HG03108 (cell line): ENCODE measurements at regions not wholly inside any gene's neighbourhood (a gene's known extent, or its start where the extent isn't known, plus 50 kb on each side); places are given as distances from the start of the nearest gene placed in this dataset.
"Not testable (repeated sequence)": the region's sequence is repeated elsewhere in the genome, so short reads cannot be mapped to it uniquely, and the experiment has no call there.

Experiments
- ATAC-seq: cut with Tn5 transposase; IDR thresholded peaks from one replicate; pipeline ENCODE4 v1.9.1; 2021; ENCODE audit warnings: moderate library complexity; ENCODE audit not compliant: unreplicated experiment

DNA sequence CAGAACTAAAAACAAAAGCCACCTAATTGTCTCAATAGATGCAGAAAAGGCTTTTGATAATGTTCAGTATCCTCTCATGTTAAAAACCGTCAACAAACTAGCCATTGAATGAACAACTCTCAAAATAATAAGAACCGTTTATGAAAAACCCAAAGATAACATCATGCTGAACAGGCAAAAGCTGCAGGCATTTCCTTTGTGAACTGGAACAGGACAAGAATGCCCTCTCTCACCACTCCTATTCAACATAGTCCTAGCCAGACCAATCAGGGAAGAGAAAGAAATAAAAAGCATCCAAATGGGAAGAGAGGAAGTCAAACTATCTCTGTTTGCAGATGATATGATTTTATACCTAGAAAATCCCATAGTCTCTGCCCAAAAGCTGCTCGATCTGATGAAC lies 179.6 kb upstream of the EDNRB start:
- ATAC-seq, result no peak

DNA sequence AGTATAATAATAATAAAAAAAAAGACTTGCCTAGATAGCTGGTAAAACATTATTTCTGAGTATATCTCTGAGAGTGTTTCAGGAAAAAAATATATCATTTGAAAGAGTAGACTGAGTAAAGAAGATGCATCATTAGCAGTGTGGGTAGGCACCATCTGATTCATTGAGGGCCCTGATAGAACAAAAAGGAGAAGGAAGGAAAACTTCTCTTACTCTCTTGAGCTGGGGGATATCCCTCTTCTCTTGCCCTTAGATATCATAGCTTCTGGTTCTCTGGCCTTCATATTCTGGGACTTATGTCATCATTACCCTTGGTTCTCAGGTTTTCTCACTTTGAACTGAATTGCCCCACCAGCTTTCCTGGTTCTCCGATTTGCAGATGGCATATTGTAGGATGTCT lies 177.6 kb upstream of the EDNRB start:
- no peak for ATAC-seq

DNA sequence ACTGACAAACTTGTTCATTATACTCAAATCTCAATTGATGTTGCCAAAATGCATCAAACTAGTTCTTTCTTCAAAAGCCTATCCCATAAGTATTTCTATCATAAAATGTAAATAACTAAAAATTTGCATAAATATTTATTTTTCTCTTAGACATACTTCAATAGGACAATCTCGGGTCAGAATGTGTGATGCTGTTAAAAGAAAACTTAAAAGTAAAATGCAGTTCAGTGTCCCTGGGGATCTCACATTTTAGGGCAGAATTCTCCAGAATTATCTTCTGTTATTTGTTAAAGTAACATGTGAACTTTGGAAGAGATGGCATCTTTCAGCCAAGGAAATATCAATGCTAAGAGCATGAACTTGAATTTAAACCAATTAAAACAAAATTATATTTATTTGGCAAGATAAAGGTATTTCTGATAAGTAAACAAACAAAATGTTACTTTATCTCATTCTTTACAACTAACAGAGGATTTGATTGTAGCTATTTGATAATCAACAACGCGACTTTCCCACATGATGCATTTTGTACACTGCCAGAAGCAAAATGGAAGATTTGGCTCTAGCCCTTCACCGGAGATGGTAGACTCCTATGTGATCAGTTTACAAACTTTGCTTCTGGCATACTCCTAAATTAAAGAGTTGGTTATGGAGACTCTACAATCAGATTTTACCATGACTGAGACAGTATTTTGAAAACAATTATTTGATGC lies 169.5 kb upstream of the EDNRB start:
- ATAC-seq, result no peak

DNA sequence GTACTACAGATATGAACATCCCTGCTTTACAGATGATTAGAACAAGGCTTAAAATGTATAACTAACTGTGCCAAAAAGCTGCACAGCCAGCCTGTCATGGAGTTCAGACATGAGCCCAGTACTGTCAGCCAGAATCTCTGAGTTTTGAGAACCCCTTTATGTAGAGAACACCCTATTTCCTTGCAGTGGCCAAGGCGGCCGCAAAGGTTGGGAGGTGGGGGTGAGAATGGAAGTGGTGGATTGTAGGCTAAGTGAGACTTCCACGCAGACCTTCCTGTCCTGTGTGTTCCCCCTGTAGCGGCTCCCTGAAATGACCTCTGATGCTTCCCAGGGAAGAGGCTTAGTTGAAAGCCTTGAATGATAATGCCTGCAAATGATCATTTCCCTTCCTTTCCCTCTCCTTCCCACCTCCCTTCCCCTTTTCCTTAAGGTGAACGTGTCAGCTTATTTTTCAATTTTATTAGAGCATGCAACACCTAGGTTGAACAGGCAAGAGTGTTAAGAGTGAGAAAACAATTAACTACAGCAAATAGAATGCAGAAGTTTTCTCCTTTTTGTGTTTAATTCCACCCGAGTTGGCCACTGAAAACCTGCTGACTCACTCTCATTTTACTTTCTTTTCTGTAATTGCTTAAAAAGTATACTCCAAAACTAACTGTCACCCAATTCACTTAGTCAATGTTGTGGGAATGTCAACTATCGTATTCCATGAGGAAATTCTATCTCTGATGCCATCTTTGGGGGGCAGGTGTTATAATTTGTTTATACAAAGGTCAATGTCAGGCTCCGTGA lies 167.0 kb upstream of the EDNRB start:
- ATAC-seq, result no peak

DNA sequence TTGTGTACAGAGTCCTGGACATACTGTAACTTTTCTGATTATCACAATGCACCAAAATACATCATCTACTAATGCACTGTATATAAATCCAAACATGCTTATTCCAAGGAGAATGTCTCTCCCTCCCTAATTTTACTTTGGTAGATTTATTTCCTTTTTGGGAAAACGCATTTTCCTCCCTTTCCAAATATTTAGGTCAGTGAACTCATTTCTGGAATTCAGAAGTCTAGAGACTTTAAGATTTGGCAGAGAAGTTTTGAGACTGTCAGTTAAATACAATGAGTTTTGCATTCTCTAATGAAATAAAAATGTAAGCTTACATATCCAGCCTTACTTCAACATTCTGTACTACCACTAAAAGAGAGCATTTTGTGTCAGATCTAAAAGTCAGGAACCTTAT lies 165.8 kb upstream of the EDNRB start:
- no peak for ATAC-seq

DNA sequence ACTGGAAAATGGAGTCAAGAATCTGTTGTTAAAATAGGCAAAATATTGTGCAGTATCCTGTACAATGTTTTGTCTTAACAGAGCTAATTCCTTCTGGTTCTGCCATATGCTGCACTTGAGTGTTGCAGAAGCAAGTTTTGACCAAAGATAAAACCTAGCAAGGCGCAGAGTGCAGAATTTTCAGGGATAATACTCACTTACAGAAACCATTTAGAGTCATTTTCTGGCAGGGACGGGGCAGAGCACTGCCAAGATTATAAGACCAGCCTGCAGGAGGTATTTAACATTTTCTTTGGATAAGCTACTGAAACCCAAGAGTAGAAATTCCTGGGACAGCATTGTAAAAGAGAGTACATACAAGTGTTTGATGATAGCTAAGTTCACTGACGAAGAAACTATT lies 159.5 kb upstream of the EDNRB start:
- no peak for ATAC-seq

DNA sequence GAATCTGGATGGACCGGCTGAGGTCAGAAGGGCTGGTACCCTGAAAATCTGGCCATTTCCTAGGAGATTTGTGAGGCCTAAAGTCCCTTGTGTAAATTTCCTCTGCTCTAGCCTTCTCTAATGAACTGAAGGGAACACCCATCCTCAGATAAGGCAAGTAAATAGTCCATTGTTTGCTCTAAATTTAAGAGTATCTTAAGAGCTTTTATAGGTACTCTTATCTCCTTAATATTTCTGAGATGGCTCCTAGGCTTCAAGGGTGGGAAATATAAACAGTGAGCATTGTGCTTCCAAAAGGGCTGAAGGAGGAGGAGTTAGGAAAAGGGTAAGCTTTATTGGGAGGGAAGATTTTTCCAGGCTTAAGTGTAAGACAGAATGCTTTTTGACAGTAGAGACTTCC lies 148.7 kb upstream of the EDNRB start:
- ATAC-seq, result no peak

DNA sequence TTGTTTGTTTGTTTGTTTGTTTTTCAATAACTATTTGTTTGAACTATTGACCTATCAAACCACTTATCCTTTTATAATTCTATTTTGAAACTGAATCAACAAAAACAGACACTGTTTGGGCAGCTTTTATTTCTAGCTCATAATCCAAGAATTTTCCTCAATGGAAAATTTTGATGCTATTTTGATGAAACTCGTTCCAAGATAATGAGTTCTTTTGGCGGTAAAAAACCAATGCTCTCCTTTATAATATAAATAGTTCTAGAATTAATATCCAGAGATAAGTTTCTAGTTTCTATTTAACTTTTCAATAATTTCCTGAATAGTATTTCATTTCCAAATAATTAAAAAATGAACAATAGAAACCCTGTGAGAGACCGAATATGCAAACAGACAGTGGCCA lies 146.5 kb upstream of the EDNRB start:
- no peak for ATAC-seq

DNA sequence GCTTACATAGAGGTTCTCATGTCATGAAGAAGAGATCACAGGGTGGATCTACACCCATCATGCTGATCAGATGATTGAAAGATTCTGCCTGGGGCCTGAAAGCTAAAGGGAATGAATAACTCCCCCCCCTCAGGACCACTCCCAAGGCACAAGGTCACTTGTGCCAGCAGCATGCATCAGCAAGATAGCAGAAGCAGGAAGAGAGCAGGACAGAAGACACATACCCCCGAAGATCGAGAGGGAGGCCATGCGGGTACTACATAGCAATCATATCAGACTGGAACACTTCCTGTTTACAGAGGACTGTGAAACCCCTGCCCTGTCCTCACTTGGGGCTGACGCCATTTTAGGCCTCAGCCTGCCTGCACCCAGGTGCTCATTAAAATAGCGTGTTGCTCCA lies 143.2 kb upstream of the EDNRB start:
- no peak for ATAC-seq

DNA sequence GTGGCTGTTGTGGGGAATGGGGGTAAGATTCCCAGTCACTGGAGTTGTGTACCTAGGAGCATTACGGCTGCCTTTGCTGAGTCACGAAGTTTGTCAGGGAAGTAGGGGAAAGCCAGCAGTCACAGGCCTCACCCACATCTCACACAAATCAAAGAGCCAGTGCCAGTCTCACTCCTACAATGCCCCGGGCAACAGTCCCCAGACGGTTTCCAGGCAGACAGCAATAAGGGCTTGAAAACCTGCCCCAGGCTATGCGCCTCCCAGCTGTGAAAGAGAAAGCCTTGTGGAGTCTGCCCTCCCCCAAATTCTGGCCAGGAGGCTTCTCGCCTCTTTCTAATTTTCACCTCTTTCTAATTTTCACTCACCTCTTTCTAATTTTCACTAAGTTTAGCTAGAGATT lies 142.3 kb upstream of the EDNRB start:
- ATAC-seq, result no peak

DNA sequence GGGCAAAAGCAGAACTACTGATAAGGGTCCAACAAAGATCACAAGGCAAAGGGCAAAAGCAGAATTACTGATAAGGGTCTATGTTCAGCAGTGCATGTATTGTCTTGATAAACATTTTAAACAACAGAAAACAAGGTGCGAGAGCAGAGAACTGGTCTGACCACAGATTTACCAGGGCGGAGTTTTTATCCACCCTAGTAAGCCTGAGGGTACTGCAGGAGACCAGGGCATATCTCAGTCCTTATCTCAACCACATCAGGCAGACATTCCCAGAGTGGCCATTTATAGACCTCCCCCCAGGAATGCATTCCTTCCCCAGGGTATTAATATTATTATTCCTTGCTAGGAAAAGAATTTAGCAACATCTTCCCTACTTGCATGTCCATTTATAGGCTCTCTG lies 138.2 kb upstream of the EDNRB start:
- not testable (repeated sequence) for ATAC-seq

DNA sequence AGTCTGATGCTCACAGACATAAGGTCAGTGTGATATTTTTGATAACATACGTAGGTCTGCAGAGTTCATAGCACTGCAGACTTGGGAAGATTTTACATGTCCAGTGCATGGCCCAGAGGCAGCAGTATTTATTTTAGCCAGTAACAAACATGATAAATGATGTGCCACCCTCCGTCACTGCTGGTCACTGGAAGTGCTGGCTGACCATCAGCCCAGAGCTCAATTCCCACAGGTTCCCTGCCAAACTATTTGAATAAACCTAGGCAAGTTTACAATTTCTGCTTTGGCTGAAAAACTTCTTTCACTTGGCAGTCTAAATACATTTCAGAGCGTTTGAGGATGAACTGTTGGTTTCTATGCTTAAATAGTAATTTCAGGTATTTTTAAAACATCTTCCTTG lies 135.5 kb upstream of the EDNRB start:
- no peak for ATAC-seq

DNA sequence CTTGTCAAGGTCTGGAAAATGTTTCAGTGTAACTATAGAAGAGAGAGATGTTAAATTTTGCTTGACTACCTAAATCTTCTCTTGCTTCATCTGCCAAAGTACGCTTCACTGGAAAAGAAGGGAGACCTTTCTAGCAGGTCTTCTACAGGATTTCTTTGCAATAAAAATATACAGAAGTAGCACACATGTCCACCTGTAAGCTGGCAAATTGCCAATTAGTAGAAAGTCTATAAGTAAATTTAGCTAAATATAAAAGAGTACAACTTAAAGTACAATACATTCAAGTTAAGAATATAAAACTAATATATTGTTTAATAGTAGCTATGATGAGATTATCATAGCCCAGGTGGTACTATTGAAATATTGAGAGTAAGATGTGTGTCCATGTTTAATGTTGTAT lies 128.5 kb upstream of the EDNRB start:
- no peak for ATAC-seq

DNA sequence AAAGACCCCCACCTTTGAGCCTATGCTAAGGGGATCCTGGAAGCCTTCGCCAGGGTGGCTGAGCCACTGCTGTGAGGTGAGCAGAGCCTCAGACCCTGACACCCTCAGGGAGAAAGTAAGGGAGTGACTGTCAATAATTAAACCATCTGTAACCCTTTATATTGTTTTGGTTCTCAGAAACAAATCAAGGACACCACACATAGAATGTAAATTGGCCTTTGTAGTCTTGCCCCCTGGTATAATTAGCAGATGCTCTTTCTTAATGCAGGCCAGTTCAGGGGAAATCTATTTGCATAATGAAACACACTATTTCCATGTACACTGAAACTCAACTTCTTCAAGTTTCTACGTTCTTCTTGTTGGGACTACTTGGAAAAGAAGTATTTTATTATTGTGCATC lies 127.7 kb upstream of the EDNRB start:
- peak; percentile 81 for ATAC-seq

DNA sequence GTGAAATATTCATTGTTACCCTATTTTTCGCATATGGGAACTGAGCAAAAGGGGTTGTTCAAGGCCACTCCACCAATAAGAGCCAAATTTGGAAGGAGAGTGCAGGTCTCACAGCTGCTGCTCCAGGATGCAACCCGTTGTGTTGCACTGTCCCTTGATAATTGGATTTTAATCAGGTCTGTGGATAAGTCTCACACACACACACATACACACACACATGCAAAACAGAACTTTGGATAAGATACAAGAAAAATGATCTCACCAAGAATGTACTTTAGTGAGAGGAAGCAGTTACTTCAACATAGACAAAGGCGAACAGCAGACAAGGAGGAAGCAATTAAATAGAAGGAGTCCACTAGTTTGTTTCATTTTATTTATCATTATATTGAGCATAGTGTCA lies 127.3 kb upstream of the EDNRB start:
- ATAC-seq, result peak; percentile 34

DNA sequence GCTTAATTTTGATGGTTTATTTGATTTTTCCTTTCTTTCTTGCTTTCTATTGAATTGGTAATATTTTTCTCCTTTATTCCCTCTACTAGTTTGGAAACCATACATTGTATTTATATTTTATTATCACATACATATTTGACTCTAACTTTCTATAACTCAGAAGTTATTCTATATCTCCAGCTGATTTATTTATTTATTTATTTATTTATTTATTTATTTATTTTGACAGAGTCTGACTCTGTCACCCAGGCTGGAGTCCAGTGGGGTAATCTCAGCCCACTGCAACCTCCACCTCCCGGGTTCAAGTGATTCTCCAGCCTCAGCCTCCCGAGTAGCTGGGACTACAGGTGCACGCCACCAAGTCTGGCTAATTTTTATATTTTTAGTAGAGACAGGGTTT lies 122.7 kb upstream of the EDNRB start:
- ATAC-seq, result not testable (repeated sequence)

DNA sequence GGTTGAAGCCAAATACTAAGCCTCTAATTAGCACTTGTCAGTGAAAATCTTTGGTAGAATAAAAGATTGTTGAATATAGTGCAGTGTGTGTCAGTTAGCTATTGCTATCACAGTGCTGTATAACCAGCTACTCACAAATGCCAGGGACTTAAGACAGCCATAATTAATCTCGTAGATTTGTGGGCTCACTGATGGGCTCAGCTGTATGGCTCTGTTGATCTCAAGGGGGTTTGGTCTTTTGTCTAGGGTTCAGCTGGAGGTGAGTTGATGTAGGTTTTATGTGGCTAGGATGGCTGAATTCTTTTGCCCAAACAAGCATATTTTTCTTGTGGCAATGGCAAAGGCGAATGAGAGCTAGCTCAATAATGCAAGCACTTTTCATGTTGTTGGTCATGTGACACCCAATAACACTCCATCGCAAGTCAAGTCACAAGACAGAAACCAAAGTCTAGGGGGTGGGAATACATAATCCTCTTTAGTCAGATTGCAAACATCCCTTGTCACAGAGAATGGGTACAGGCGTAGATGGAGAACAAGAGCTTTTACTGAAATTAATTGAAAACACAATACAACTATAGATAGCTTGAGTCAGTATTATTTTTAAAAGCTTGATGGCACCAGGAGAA lies 121.7 kb upstream of the EDNRB start:
- ATAC-seq, result no peak

DNA sequence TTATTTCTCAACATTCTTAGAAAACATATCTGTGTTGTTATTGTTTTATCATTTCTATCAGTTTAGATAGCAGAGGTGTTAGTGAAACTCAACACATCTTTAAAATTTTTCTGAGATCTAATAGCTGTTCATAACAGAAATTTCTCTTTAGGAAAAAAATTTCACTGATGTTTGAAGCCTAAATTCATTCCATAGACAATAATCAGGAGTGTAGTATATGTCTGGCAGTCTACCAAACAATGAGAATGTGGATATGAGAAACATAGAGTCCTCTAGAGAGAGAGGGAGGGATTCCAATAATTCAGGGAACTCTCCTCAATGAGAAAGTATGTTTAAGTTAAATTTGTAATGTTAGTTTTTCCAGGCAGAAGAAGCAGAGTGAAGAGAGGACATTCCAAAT lies 118.2 kb upstream of the EDNRB start:
- ATAC-seq, result no peak

DNA sequence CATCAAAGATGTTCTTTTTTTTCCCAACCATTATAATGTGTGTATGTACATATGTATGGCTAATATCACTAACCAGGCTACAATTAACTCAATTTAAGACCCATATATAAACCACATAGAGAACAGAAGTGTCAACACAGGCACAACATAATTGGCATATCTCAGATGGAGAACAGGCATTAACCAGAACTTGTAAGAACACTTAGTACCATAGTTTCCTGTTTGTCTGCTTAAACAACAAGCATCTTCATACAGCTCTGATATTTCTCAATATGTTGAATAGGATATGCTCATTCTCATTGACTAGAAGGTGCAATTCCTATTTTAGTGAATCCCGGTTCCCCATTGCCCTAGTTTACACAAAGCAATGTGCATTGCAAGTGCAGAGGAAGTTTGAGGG lies 116.9 kb upstream of the EDNRB start:
- ATAC-seq, result no peak

DNA sequence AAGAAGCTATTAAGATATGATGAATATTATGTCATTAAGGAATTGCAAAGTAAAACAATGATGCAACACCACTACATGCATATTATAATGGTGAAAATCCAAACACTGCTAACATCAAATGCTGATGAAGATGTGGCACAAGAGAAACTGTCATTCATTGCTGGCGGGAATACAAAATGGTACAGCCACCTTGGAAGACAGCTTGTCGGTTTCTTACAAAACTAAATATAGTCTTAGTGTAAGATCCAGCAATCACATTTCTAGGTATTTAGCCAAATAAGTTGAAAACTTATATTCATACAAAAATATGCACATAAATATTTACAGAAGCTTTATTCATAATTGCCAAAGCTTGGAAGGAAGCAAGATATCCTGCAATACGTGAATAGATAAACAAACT lies 114.9 kb upstream of the EDNRB start:
- no peak for ATAC-seq

DNA sequence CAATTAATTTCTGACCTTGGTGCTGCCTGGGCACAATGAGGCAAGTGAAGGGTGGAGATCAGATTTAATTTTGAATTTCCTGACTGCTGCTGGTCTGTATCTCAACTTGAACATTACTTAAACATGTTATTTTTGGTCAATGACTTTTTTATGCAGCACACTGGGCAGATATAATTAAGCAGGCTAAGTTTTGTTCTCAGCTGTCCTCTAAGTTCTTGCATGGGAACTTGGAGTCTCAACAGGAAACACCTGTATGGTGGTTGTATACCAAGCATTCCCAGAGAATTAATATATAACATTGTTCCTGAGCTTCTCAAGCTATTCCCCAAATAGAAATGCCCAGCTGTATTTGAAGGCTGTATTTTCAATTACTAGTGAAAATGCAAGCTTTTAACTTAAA lies 113.5 kb upstream of the EDNRB start:
- ATAC-seq, result no peak

DNA sequence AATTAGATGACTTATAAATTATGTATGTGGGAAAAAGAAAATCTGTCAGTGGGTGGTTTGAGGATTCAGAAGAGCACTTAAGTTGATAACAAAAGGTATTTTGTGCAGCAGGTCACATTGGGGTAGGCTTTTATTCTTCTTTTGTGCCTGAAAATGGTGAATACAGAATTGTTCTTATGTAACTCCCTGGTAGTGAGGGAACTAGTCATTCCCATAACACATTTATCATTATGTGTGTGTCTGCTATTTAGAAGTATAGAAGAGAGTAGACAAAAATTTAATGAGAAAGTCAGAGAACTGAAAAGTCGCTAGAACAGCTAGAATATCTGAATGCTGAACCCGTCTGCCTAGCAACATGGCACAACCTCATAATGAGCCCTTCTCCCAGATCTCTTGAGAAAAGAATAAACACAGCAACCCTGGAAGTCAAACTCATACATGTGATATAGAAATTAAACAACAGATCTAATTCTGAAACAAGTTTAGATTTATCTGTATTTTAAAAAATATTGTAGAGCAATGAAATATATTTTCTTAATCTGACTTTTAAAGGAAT lies 111.8 kb upstream of the EDNRB start:
- no peak for ATAC-seq
